ENCODE measurements at regions not wholly inside any gene's neighbourhood (a gene's known extent, or its start where the extent isn't known, plus 50 kb on each side); places are given as distances from the start of the nearest gene placed in this dataset.

GRCh38 chr11:93074352-93074751 is 104.9 kb downstream of the MTNR1B start:
- H2BK5ac ChIP-seq (ENCODE audit: low read length), result no peak overlapping the region
- no peak overlapping the region for H4K91ac ChIP-seq (ENCODE audit: low read depth, low read length, poor library complexity)
- H3K36me3 ChIP-seq (replicated peaks in 1 of 2; ENCODE audit: control insufficient read depth in 2 of 2, insufficient read depth in 2 of 2, low read length in 2 of 2), result no peaks in the 10 kb centered on the region
- H3K9ac ChIP-seq (ENCODE audit: low read depth, low read length, poor library complexity), result no peak overlapping the region
- no peak overlapping the region for H3K4ac ChIP-seq (ENCODE audit: low read length)
- no peaks in the 10 kb centered on the region for H3K27me3 ChIP-seq (ENCODE audit: control insufficient read depth in 3 of 3, insufficient read depth in 3 of 3, low read depth in 1 of 3, low read length in 3 of 3)
- H3K23ac ChIP-seq (ENCODE audit: low read depth, low read length, poor library complexity), result no peak overlapping the region
- no peak overlapping the region for H3K4me3 ChIP-seq (ENCODE audit: low read length in 2 of 2)
- no peak overlapping the region for H4K8ac ChIP-seq (ENCODE audit: low read depth, low read length)
- peaks cover 4% of the 10 kb centered on the region in 2 donors for H3K4me1 ChIP-seq (ENCODE audit: control insufficient read depth in 2 of 2, insufficient read depth in 1 of 2, low read depth in 1 of 2, low read length in 2 of 2)
- H3K9me3 ChIP-seq (replicated peaks in 1 of 2; ENCODE audit: control insufficient read depth in 2 of 2, insufficient read depth in 1 of 2, low read depth in 1 of 2, low read length in 2 of 2), result peaks cover 0 to 5% of the 10 kb centered on the region in 2 donors
- H2AFZ ChIP-seq (ENCODE audit: low read length), result peak overlapping the region; percentile 14
- no peak for DNase-seq (ENCODE audit: low spot score)
- no peak overlapping the region for H3K4me2 ChIP-seq (ENCODE audit: insufficient read depth, low read length, poor library complexity, severe bottlenecking)
- H3K79me1 ChIP-seq (ENCODE audit: low read depth, low read length), result no peaks in the 10 kb centered on the region
- H3K18ac ChIP-seq (ENCODE audit: low read length), result no peak overlapping the region
- H2BK120ac ChIP-seq (ENCODE audit: low read depth, low read length), result no peak overlapping the region
- peak overlapping the region; percentile 37 for H3K27ac ChIP-seq (replicated peaks; ENCODE audit: low read length)
- no peak overlapping the region for H3K14ac ChIP-seq (ENCODE audit: low read length)
- no CpG with 5 or more reads among the region's 10 CpGs for WGBS, 2 donors (ENCODE audit: extremely low coverage in 2 of 2, insufficient read length in 2 of 2, insufficient replicate concordance in 1 of 2)
- no peak overlapping the region for H2AK5ac ChIP-seq (ENCODE audit: low read depth, low read length)
- H2BK15ac ChIP-seq (ENCODE audit: low read length), result no peak overlapping the region
- no peak overlapping the region for H2BK12ac ChIP-seq (ENCODE audit: low read length)

GRCh38 chr11:93075782-93076181 is 106.3 kb downstream of the MTNR1B start:
- DNase-seq (ENCODE audit: low spot score), result no peak
- Histone ChIP-seq H2AK5ac (ENCODE audit: low read depth, low read length) (no peak overlapping the region), H4K8ac (ENCODE audit: low read depth, low read length) (no peak overlapping the region), H2BK15ac (ENCODE audit: low read length) (no peak overlapping the region), H2BK5ac (ENCODE audit: low read length) (no peak overlapping the region), H3K23ac (ENCODE audit: low read depth, low read length, poor library complexity) (no peak overlapping the region), H2BK12ac (ENCODE audit: low read length) (no peak overlapping the region), H3K9ac (ENCODE audit: low read depth, low read length, poor library complexity) (no peak overlapping the region), H3K14ac (ENCODE audit: low read length) (no peak overlapping the region), H3K4me3 (ENCODE audit: low read length in 2 of 2) (no peak overlapping the region), H3K4me2 (ENCODE audit: insufficient read depth, low read length, poor library complexity, severe bottlenecking) (no peak overlapping the region), H3K18ac (ENCODE audit: low read length) (no peak overlapping the region), H3K4me1 (ENCODE audit: control insufficient read depth in 2 of 2, insufficient read depth in 1 of 2, low read depth in 1 of 2, low read length in 2 of 2) (peaks cover 15 to 17% of the 10 kb centered on the region in 2 donors), H2BK120ac (ENCODE audit: low read depth, low read length) (no peak overlapping the region), H3K27ac (replicated peaks; ENCODE audit: low read length) (no peak overlapping the region), H4K91ac (ENCODE audit: low read depth, low read length, poor library complexity) (no peak overlapping the region), H2AFZ (ENCODE audit: low read length) (no peak overlapping the region), H3K79me1 (ENCODE audit: low read depth, low read length) (no peaks in the 10 kb centered on the region), H3K4ac (ENCODE audit: low read length) (no peak overlapping the region), H3K36me3 (replicated peaks in 1 of 2; ENCODE audit: control insufficient read depth in 2 of 2, insufficient read depth in 2 of 2, low read length in 2 of 2) (no peaks in the 10 kb centered on the region), H3K27me3 (ENCODE audit: control insufficient read depth in 3 of 3, insufficient read depth in 3 of 3, low read depth in 1 of 3, low read length in 3 of 3) (no peaks in the 10 kb centered on the region), H3K9me3 (replicated peaks in 1 of 2; ENCODE audit: control insufficient read depth in 2 of 2, insufficient read depth in 1 of 2, low read depth in 1 of 2, low read length in 2 of 2) (peaks cover 0 to 5% of the 10 kb centered on the region in 2 donors)
- WGBS, 2 donors (ENCODE audit: extremely low coverage in 2 of 2, insufficient read length in 2 of 2, insufficient replicate concordance in 1 of 2), result no CpG with 5 or more reads among the region's 4 CpGs

- DNase-seq (ENCODE audit: low spot score), result no peak
- H3K36me3 ChIP-seq (replicated peaks in 1 of 2; ENCODE audit: control insufficient read depth in 2 of 2, insufficient read depth in 2 of 2, low read length in 2 of 2), result no peaks in the 10 kb centered on the region
- no peaks in the 10 kb centered on the region for H3K9me3 ChIP-seq (replicated peaks in 1 of 2; ENCODE audit: control insufficient read depth in 2 of 2, insufficient read depth in 1 of 2, low read depth in 1 of 2, low read length in 2 of 2)
- no peak overlapping the region for H2BK15ac ChIP-seq (ENCODE audit: low read length)
- H3K18ac ChIP-seq (ENCODE audit: low read length), result peak overlapping the region; percentile 64
- no peak overlapping the region for H4K8ac ChIP-seq (ENCODE audit: low read depth, low read length)
- no peaks in the 10 kb centered on the region for H3K79me1 ChIP-seq (ENCODE audit: low read depth, low read length)
- H3K27ac ChIP-seq (replicated peaks; ENCODE audit: low read length), result peak overlapping the region; percentile 83
- peak overlapping the region; percentile 19 for H3K4me2 ChIP-seq (ENCODE audit: insufficient read depth, low read length, poor library complexity, severe bottlenecking)
- H4K91ac ChIP-seq (ENCODE audit: low read depth, low read length, poor library complexity), result no peak overlapping the region
- H2BK12ac ChIP-seq (ENCODE audit: low read length), result no peak overlapping the region
- peak overlapping the region; percentile 24 for H3K9ac ChIP-seq (ENCODE audit: low read depth, low read length, poor library complexity)
- no peak overlapping the region for H2BK5ac ChIP-seq (ENCODE audit: low read length)
- no peak overlapping the region for H3K4ac ChIP-seq (ENCODE audit: low read length)
- H3K23ac ChIP-seq (ENCODE audit: low read depth, low read length, poor library complexity), result no peak overlapping the region
- H2BK120ac ChIP-seq (ENCODE audit: low read depth, low read length), result no peak overlapping the region
- no CpG with 5 or more reads among the region's 6 CpGs for WGBS, 2 donors (ENCODE audit: extremely low coverage in 2 of 2, insufficient read length in 2 of 2, insufficient replicate concordance in 1 of 2)
- H3K27me3 ChIP-seq (ENCODE audit: control insufficient read depth in 3 of 3, insufficient read depth in 3 of 3, low read depth in 1 of 3, low read length in 3 of 3), result no peaks in the 10 kb centered on the region
- no peak overlapping the region for H3K4me3 ChIP-seq (ENCODE audit: low read length in 2 of 2)
- H3K14ac ChIP-seq (ENCODE audit: low read length), result no peak overlapping the region
- peak overlapping the region; percentile 52 for H2AFZ ChIP-seq (ENCODE audit: low read length)
- peaks cover 19 to 26% of the 10 kb centered on the region in 2 donors for H3K4me1 ChIP-seq (ENCODE audit: control insufficient read depth in 2 of 2, insufficient read depth in 1 of 2, low read depth in 1 of 2, low read length in 2 of 2)
- no peak overlapping the region for H2AK5ac ChIP-seq (ENCODE audit: low read depth, low read length)
Observed at GRCh38 chr11:93080146-93080759, 110.8 kb downstream of the MTNR1B start.

GRCh38 chr11:93081694-93082093 is 112.2 kb downstream of the MTNR1B start:
- no peak overlapping the region for H4K8ac ChIP-seq (ENCODE audit: low read depth, low read length)
- no peaks in the 10 kb centered on the region for H3K79me1 ChIP-seq (ENCODE audit: low read depth, low read length)
- WGBS, 2 donors (ENCODE audit: extremely low coverage in 2 of 2, insufficient read length in 2 of 2, insufficient replicate concordance in 1 of 2), result no CpG with 5 or more reads among the region's 1 CpG
- H2AFZ ChIP-seq (ENCODE audit: low read length), result peak overlapping the region; percentile 54
- DNase-seq (ENCODE audit: low spot score), result no peak
- H2BK12ac ChIP-seq (ENCODE audit: low read length), result no peak overlapping the region
- H2BK15ac ChIP-seq (ENCODE audit: low read length), result no peak overlapping the region
- H3K4me3 ChIP-seq (ENCODE audit: low read length in 2 of 2), result no peak overlapping the region
- peak overlapping the region; percentile 23 for H3K18ac ChIP-seq (ENCODE audit: low read length)
- no peak overlapping the region for H2AK5ac ChIP-seq (ENCODE audit: low read depth, low read length)
- H3K4me2 ChIP-seq (ENCODE audit: insufficient read depth, low read length, poor library complexity, severe bottlenecking), result no peak overlapping the region
- H3K14ac ChIP-seq (ENCODE audit: low read length), result no peak overlapping the region
- no peaks in the 10 kb centered on the region for H3K9me3 ChIP-seq (replicated peaks in 1 of 2; ENCODE audit: control insufficient read depth in 2 of 2, insufficient read depth in 1 of 2, low read depth in 1 of 2, low read length in 2 of 2)
- no peak overlapping the region for H2BK5ac ChIP-seq (ENCODE audit: low read length)
- H3K27ac ChIP-seq (replicated peaks; ENCODE audit: low read length), result peak overlapping the region; percentile 22
- no peak overlapping the region for H3K4ac ChIP-seq (ENCODE audit: low read length)
- no peak overlapping the region for H4K91ac ChIP-seq (ENCODE audit: low read depth, low read length, poor library complexity)
- H3K9ac ChIP-seq (ENCODE audit: low read depth, low read length, poor library complexity), result no peak overlapping the region
- no peaks in the 10 kb centered on the region for H3K27me3 ChIP-seq (ENCODE audit: control insufficient read depth in 3 of 3, insufficient read depth in 3 of 3, low read depth in 1 of 3, low read length in 3 of 3)
- no peak overlapping the region for H3K23ac ChIP-seq (ENCODE audit: low read depth, low read length, poor library complexity)
- H2BK120ac ChIP-seq (ENCODE audit: low read depth, low read length), result no peak overlapping the region
- no peaks in the 10 kb centered on the region for H3K36me3 ChIP-seq (replicated peaks in 1 of 2; ENCODE audit: control insufficient read depth in 2 of 2, insufficient read depth in 2 of 2, low read length in 2 of 2)
- peaks cover 19 to 32% of the 10 kb centered on the region in 2 donors for H3K4me1 ChIP-seq (ENCODE audit: control insufficient read depth in 2 of 2, insufficient read depth in 1 of 2, low read depth in 1 of 2, low read length in 2 of 2)
